Natural killer cell (primary cell): ENCODE measurements at regions not wholly inside any gene's neighbourhood (a gene's known extent, or its start where the extent isn't known, plus 50 kb on each side); places are given as distances from the start of the nearest gene placed in this dataset.

Experiments
- ATAC-seq, 3 donors: fragments of 150-1000 bp in 2 of 3; fragments of 200-7000 bp in 1 of 3; cut with Tn5 transposase; 1 replicate in 1 of 3; 2 replicates in 2 of 3; pipeline ENCODE4 v1.10.0; 2021; ENCODE audit warnings: mild to moderate bottlenecking in 2 of 3, moderate library complexity in 2 of 3
- DNase-seq, 2 donors: peaks; one replicate each; pipeline versions ENCODE4 v3.0.0 to v3.0.0-alpha.2; 2013 to 2021; ENCODE audit warnings: mixed read lengths in 1 of 2
- H3K27ac ChIP-seq: one replicate; pipeline ENCODE4 v1.5.1; 2013; ENCODE audit warnings: mild to moderate bottlenecking, low read length
- H3K27me3 ChIP-seq: one replicate; pipeline ENCODE4 v1.6.1; 2013; ENCODE audit warnings: low read length; ENCODE audit not compliant: control insufficient read depth, insufficient read depth
- H3K36me3 ChIP-seq: one replicate; pipeline ENCODE4 v1.6.1; 2013; ENCODE audit warnings: low read length; ENCODE audit not compliant: control insufficient read depth, insufficient read depth
- H3K4me1 ChIP-seq: one replicate; pipeline ENCODE4 v1.6.1; 2013; ENCODE audit warnings: low read length; ENCODE audit not compliant: control insufficient read depth, insufficient read depth
- H3K4me3 ChIP-seq: one replicate; pipeline ENCODE4 v1.5.1; 2013; ENCODE audit warnings: low read length
- H3K9me3 ChIP-seq: one replicate; pipeline ENCODE4 v1.6.1; 2013; ENCODE audit warnings: low read length; ENCODE audit not compliant: control insufficient read depth, insufficient read depth
- H3K27ac Mint-ChIP-seq, 2 donors: one replicate each; pipeline ENCODE4 v1.8.0; 2022; ENCODE audit warnings: mild to moderate bottlenecking in 2 of 2, mixed read lengths in 2 of 2, moderate library complexity in 1 of 2
- H3K27me3 Mint-ChIP-seq, 2 donors: one replicate each; pipeline ENCODE4 v1.8.0; 2022; ENCODE audit warnings: low read depth in 2 of 2, mixed read lengths in 2 of 2
- H3K36me3 Mint-ChIP-seq: one replicate; pipeline ENCODE4 v1.8.0; 2022; ENCODE audit warnings: mixed read lengths
- H3K4me1 Mint-ChIP-seq, 2 donors: one replicate each; pipeline ENCODE4 v1.8.0; 2022; ENCODE audit warnings: mixed read lengths in 2 of 2
- H3K4me3 Mint-ChIP-seq: one replicate; pipeline ENCODE4 v1.8.0; 2022; ENCODE audit warnings: mild to moderate bottlenecking, moderate library complexity, mixed read lengths
- H3K9me3 Mint-ChIP-seq, 2 donors: one replicate each; pipeline ENCODE4 v1.8.0; 2022; ENCODE audit warnings: mixed read lengths in 2 of 2
- WGBS: methylation state at CpG from one replicate; pipeline ENCODE4 v1.1.7; 2013; ENCODE audit warnings: missing lambda C conversion rate; ENCODE audit not compliant: insufficient coverage; 5-methylcytosine and 5-hydroxymethylcytosine counted together
- intact Hi-C: fragments of 100-400 bp; cut with micrococcal nuclease; formaldehyde crosslinking; loops from one replicate; pipeline ENCODE4 v1.14.2; 2022
- TF ChIP-seq, protein P1 (sequence below): fragments of 200-600 bp; IDR thresholded peaks from one replicate; pipeline ENCODE4 v1.8.0; 2022; ENCODE audit warnings: antibody characterized with exemption

DNA sequence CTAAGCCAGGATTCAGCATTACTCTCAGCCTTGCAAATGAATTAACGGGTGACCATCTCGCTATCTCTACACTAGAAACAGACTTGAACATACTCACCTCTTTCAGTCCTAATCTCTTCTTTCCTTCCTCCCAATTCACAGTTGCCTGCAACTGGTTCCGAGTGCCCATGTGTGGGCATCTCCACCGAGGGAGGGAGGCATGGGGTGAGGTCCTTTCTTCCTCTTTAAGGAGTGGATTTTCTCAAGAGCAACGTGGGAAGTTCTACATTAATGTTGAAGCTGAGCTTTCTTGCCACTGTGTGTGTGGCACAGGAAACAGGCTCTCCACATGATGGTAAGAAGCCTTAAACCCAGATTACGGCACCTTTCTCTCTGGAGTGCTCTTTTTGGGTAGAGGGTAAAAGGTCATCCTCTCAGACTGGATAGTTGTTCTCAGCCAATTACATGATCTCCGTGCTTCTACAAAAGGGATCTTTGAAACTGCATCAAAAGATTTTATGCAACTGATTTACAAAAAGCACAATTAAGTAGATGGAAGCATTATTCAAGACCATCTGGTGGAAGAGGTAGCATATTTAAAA, 286.8 kb upstream of the NR2F2 start:
- H3K27ac Mint-ChIP-seq, result no peak overlapping the region
- no peak overlapping the region for H3K4me3 ChIP-seq
- WGBS, result 59% methylated on average over 7 of the region's 7 CpGs
- H3K27ac ChIP-seq, result no peak overlapping the region
- H3K36me3 Mint-ChIP-seq, result no peaks in the 10 kb centered on the region
- no peaks in the 10 kb centered on the region for H3K4me1 ChIP-seq
- TF ChIP-seq, protein P1, sequence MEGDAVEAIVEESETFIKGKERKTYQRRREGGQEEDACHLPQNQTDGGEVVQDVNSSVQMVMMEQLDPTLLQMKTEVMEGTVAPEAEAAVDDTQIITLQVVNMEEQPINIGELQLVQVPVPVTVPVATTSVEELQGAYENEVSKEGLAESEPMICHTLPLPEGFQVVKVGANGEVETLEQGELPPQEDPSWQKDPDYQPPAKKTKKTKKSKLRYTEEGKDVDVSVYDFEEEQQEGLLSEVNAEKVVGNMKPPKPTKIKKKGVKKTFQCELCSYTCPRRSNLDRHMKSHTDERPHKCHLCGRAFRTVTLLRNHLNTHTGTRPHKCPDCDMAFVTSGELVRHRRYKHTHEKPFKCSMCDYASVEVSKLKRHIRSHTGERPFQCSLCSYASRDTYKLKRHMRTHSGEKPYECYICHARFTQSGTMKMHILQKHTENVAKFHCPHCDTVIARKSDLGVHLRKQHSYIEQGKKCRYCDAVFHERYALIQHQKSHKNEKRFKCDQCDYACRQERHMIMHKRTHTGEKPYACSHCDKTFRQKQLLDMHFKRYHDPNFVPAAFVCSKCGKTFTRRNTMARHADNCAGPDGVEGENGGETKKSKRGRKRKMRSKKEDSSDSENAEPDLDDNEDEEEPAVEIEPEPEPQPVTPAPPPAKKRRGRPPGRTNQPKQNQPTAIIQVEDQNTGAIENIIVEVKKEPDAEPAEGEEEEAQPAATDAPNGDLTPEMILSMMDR, result no peak
- intact Hi-C loops, result no loop called here
- no peaks in the 10 kb centered on the region for H3K9me3 ChIP-seq
- H3K9me3 Mint-ChIP-seq, result no peaks in the 10 kb centered on the region
- no peaks in the 10 kb centered on the region for H3K36me3 ChIP-seq
- peaks cover 8% of the 10 kb centered on the region for H3K27me3 ChIP-seq
- no peak for ATAC-seq
- H3K27me3 Mint-ChIP-seq, result peaks cover 35 to 92% of the 10 kb centered on the region in 2 donors
- peaks cover 11 to 19% of the 10 kb centered on the region in 2 donors for H3K4me1 Mint-ChIP-seq
- no peak for DNase-seq
- H3K4me3 Mint-ChIP-seq, result no peak overlapping the region

- WGBS, result 71% methylated on average over 5 of the region's 5 CpGs
- H3K27ac ChIP-seq, result no peak overlapping the region
- H3K27me3 ChIP-seq, result peaks cover 17% of the 10 kb centered on the region
- H3K4me3 Mint-ChIP-seq, result no peak overlapping the region
- intact Hi-C loops, result no loop called here
- H3K36me3 ChIP-seq, result no peaks in the 10 kb centered on the region
- H3K36me3 Mint-ChIP-seq, result no peaks in the 10 kb centered on the region
- ATAC-seq (no peak), DNase-seq (no peak)
- H3K9me3 ChIP-seq, result no peaks in the 10 kb centered on the region
- no peaks in the 10 kb centered on the region for H3K4me1 ChIP-seq
- no peak overlapping the region for H3K27ac Mint-ChIP-seq
- TF ChIP-seq, protein P1, result no peak
- peaks cover 43 to 91% of the 10 kb centered on the region in 2 donors for H3K27me3 Mint-ChIP-seq
- peaks cover 11 to 16% of the 10 kb centered on the region in 2 donors for H3K4me1 Mint-ChIP-seq
- H3K4me3 ChIP-seq, result no peak overlapping the region
- H3K9me3 Mint-ChIP-seq, result no peaks in the 10 kb centered on the region
These were observed 283.8 kb upstream of the NR2F2 start for GRCh38 chr15:96046620-96047240.

DNA sequence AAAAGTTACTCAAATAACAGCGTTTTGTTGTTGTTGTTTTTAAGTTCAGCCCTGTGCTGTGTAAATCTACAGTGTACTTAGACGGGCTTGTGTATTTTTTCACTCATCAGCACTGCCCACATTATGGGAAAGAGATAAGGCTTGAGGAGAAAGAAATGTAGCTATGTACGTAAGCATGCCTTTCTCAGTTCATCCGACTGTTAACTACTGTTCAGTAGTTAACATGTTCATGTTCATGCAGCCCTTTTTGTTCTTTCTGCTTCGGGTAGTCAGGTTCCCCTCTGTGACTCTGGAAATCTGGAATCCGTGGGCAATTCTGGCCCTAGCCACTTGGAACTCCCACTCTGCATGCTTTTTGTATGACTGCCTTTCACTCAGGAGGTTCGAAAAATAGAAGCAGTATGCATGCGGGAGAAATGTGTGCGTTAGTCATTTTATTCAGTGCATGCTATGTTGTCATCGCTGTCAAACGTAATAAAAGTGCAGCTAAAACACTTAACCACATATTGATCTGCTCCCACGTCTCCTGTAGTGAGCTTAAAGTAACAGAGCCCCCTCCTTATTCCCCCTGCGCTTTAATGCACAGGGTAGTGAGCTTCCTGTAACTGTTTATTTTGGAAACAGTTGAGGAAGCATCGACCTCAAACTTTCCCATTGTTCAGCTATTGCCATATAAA, 283.1 kb upstream of the NR2F2 start:
- DNase-seq, result no peak
- WGBS, result 52% methylated on average over 13 of the region's 14 CpGs
- Mint-ChIP-seq H3K36me3 (no peaks in the 10 kb centered on the region), H3K27me3 (peaks cover 42 to 91% of the 10 kb centered on the region in 2 donors), H3K4me3 (no peak overlapping the region), H3K27ac (no peak overlapping the region), H3K4me1 (peaks cover 9 to 14% of the 10 kb centered on the region in 2 donors), H3K9me3 (no peaks in the 10 kb centered on the region)
- TF ChIP-seq, protein P1, result no peak
- H3K9me3 ChIP-seq, result no peaks in the 10 kb centered on the region
- no peak for ATAC-seq
- intact Hi-C loops, result no loop called here
- peaks cover 23% of the 10 kb centered on the region for H3K27me3 ChIP-seq
- no peak overlapping the region for H3K4me3 ChIP-seq
- no peak overlapping the region for H3K27ac ChIP-seq
- no peaks in the 10 kb centered on the region for H3K4me1 ChIP-seq
- H3K36me3 ChIP-seq, result no peaks in the 10 kb centered on the region
